Heart left ventricle (tissue), 16 donors: ENCODE measurements at regions not wholly inside any gene's neighbourhood (a gene's known extent, or its start where the extent isn't known, plus 50 kb on each side); places are given as distances from the start of the nearest gene placed in this dataset.
"Not testable (repeated sequence)": the region's sequence is repeated elsewhere in the genome, so short reads cannot be mapped to it uniquely, and the experiment has no call there.

Experiments used
- ATAC-seq, 4 donors: fragments of 200-7000 bp; cut with Tn5 transposase; one replicate each; pipeline ENCODE4 v1.9.1; 2020 to 2022; ENCODE audit warnings: moderate library complexity in 4 of 4, mild to moderate bottlenecking in 3 of 4, moderate number of reproducible peaks in 1 of 4
- DNase-seq, 5 donors: peaks; one replicate each; pipeline ENCODE4 v3.0.0-alpha.2; 2020
- H3K27ac ChIP-seq, 12 donors: fragments of 200-600 bp; sonication (generic) in 4 of 12; one replicate each; pipeline versions ENCODE4 v1.5.0 to v1.8.0; 2016 to 2022; ENCODE audit warnings: mild to moderate bottlenecking in 2 of 12
- H3K27me3 ChIP-seq, 9 donors: fragments of 200-600 bp; sonication (generic) in 2 of 9; one replicate each; pipeline versions ENCODE4 v1.5.1 to v1.8.0; 2016 to 2022; ENCODE audit warnings: mild to moderate bottlenecking in 3 of 9
- H3K36me3 ChIP-seq, 9 donors: fragments of 200-600 bp; sonication (generic) in 2 of 9; one replicate each; pipeline versions ENCODE4 v1.5.0 to v1.8.0; 2018 to 2022; ENCODE audit warnings: mild to moderate bottlenecking in 2 of 9
- H3K4me1 ChIP-seq, 12 donors: fragments of 200-600 bp; sonication (generic) in 4 of 12; one replicate each; pipeline versions ENCODE4 v1.5.0 to v1.8.0; 2016 to 2022; ENCODE audit warnings: mild to moderate bottlenecking in 3 of 12
- H3K4me3 ChIP-seq, 12 donors: fragments of 200-600 bp; sonication (generic) in 4 of 12; one replicate each; pipeline versions ENCODE4 v1.5.0 to v1.8.0; 2017 to 2022; ENCODE audit warnings: mild to moderate bottlenecking in 9 of 12, moderate library complexity in 4 of 12
- H3K9me3 ChIP-seq, 12 donors: fragments of 200-600 bp; sonication (generic) in 4 of 12; one replicate each; pipeline versions ENCODE4 v1.5.0 to v1.8.0; 2016 to 2022; ENCODE audit warnings: mild to moderate bottlenecking in 1 of 12
- CTCF ChIP-seq, 12 donors: fragments of 200-600 bp; sonication (generic) in 4 of 12; IDR thresholded peaks; one replicate each; pipeline versions ENCODE4 v1.5.0 to v1.8.0; 2018 to 2022; ENCODE audit warnings: antibody characterized with exemption in 12 of 12, mild to moderate bottlenecking in 5 of 12
- POLR2A ChIP-seq, 2 donors: fragments of 450-650 bp; IDR thresholded peaks; one replicate each; pipeline ENCODE4 v1.6.1; 2017; ENCODE audit warnings: antibody characterized with exemption in 2 of 2, mild to moderate bottlenecking in 2 of 2, moderate library complexity in 2 of 2
- WGBS, 4 donors: extraction: QIAGEN DNeasy Blood & Tissue Kit in 2 of 4; methylation state at CpG; one replicate each; pipeline versions ENCODE4 v1.1.5 to v1.1.7; 2013 to 2018; 5-methylcytosine and 5-hydroxymethylcytosine counted together
- intact Hi-C, 10 donors: fragments of 100-400 bp; cut with DNase I; formaldehyde crosslinking; loops; one replicate each; pipeline versions ENCODE4 v1.11.1 to v1.14.2; 2022
- donor health status: ischemic (EF 13 %, LVEDD 7.1; RV severe dilation, severe dysfunction).
- donor health status: healthy with polysubstance abuse.
- donor health status: DM: no; HTN: yes; CAD: no.
- donor health status: DM: no; HTN: no; CAD: no.
- donor health status: ischemic (EF 25% LVEDD 6.9; RV normal size, moderate dysfunction).
- donor health status: ischemic (EF 25% LVEDD 5.7; RV mildly dilated, moderate dysfunction).
- donor health status: healthy.
- donor health status: DM: yes; HTN: yes; CAD: no.
- donor health status: ischemic (EF 35%, LVEDD 5.7; RV mildly dilated, moderate dysfunction).
- donor health status: nonischemic (EF 11% LVEDD 7.7; RV severe dilation, severe dysfunction).
- donor health status: DM: yes; HTN: yes; CAD: no.
- donor health status: PGD.
- donor health status: ischemic (EF 29% LVEDD 5.4; RV normal size, mild dysfunction).
- donor health status: nonischemic (EF 23%, LVEDD 6.1; RV moderate dilation, normal function).

- 44 to 62% (median 62%) methylated on average over 1 of the region's 1 CpG for WGBS, 4 donors
- DNase-seq: no peak
- H3K27ac ChIP-seq: no peak overlapping the region
- no peaks in the 10 kb centered on the region for H3K4me1 ChIP-seq
- H3K9me3 ChIP-seq: peaks cover 0 to 14% (median 0%) of the 10 kb centered on the region in 12 donors
- no peak for TF ChIP-seq POLR2A (IDR thresholded peaks at IDR 0.05)
- TF ChIP-seq CTCF (IDR thresholded peaks at IDR 0.05): no peak
- intact Hi-C loops: no loop called here
- no peak for ATAC-seq
- no peak overlapping the region for H3K4me3 ChIP-seq
- no peaks in the 10 kb centered on the region for H3K27me3 ChIP-seq
- no peaks in the 10 kb centered on the region for H3K36me3 ChIP-seq
Observed at GRCh38 chr6:96420294-96420693, 101.3 kb upstream of the UFL1 start.

- H3K27ac ChIP-seq: no peak overlapping the region
- H3K4me3 ChIP-seq: no peak overlapping the region
- no peaks in the 10 kb centered on the region for H3K4me1 ChIP-seq
- 48 to 66% (median 59%) methylated on average over 2 of the region's 2 CpGs for WGBS, 4 donors
- TF ChIP-seq CTCF (IDR thresholded peaks at IDR 0.05): no peak
- TF ChIP-seq POLR2A (IDR thresholded peaks at IDR 0.05): no peak
- ATAC-seq: no peak
- H3K27me3 ChIP-seq: no peaks in the 10 kb centered on the region
- intact Hi-C loops: no loop called here
- H3K36me3 ChIP-seq: no peaks in the 10 kb centered on the region
- peaks cover 0 to 41% (median 2%) of the 10 kb centered on the region in 12 donors for H3K9me3 ChIP-seq
- no peak for DNase-seq
Observed at GRCh38 chr6:96433950-96434349, 87.7 kb upstream of the UFL1 start.

GRCh38 chr6:96436398-96436797, 85.2 kb upstream of the UFL1 start:
- Histone ChIP-seq H3K27ac (no peak overlapping the region), H3K36me3 (no peaks in the 10 kb centered on the region), H3K9me3 (peaks cover 0 to 28% (median 2%) of the 10 kb centered on the region in 12 donors), H3K27me3 (no peaks in the 10 kb centered on the region), H3K4me3 (no peak overlapping the region), H3K4me1 (no peaks in the 10 kb centered on the region)
- intact Hi-C loops: no loop called here
- TF ChIP-seq POLR2A (IDR thresholded peaks at IDR 0.05) (no peak), CTCF (IDR thresholded peaks at IDR 0.05) (no peak)
- 48 to 56% (median 52%) methylated on average over 4 of the region's 4 CpGs for WGBS, 4 donors
- DNase-seq (no peak), ATAC-seq (no peak)

- H3K4me1 ChIP-seq, H3K27ac ChIP-seq, intact Hi-C loops, H3K4me3 ChIP-seq, H3K27me3 ChIP-seq, DNase-seq, ATAC-seq, H3K36me3 ChIP-seq: not testable (repeated sequence)
- peaks cover 0 to 27% (median 2%) of the 10 kb centered on the region in 12 donors for H3K9me3 ChIP-seq
- 57 to 87% (median 68%) methylated on average over 4 to 6 of the region's 6 CpGs for WGBS, 4 donors
Observed at GRCh38 chr6:96437228-96437627, 84.4 kb upstream of the UFL1 start.

GRCh38 chr6:96450082-96450769, 71.4 kb upstream of the UFL1 start:
- no peak for DNase-seq
- Histone ChIP-seq H3K9me3 (peaks cover 0 to 11% (median 0%) of the 10 kb centered on the region in 12 donors), H3K4me3 (no peak overlapping the region), H3K27me3 (no peaks in the 10 kb centered on the region), H3K27ac (no peak overlapping the region), H3K4me1 (peaks cover 0 to 4% (median 0%) of the 10 kb centered on the region in 12 donors), H3K36me3 (no peaks in the 10 kb centered on the region)
- TF ChIP-seq CTCF (IDR thresholded peaks at IDR 0.05): no peak
- no peak for TF ChIP-seq POLR2A (IDR thresholded peaks at IDR 0.05)
- ATAC-seq: peak in 2 of 4 donors; percentile 43 to 54
- intact Hi-C loops: no loop called here
- WGBS, 4 donors: 46 to 56% (median 51%) methylated on average over 5 of the region's 5 CpGs
